HG02610 (cell line): ENCODE measurements at regions not wholly inside any gene's neighbourhood (a gene's known extent, or its start where the extent isn't known, plus 50 kb on each side); places are given as distances from the start of the nearest gene placed in this dataset.
"Not testable (repeated sequence)": the region's sequence is repeated elsewhere in the genome, so short reads cannot be mapped to it uniquely, and the experiment has no call there.

Experiments
- ATAC-seq: cut with Tn5 transposase; IDR thresholded peaks from one replicate; pipeline ENCODE4 v1.9.1; 2021; ENCODE audit warnings: mild to moderate bottlenecking, moderate library complexity; ENCODE audit not compliant: unreplicated experiment

DNA sequence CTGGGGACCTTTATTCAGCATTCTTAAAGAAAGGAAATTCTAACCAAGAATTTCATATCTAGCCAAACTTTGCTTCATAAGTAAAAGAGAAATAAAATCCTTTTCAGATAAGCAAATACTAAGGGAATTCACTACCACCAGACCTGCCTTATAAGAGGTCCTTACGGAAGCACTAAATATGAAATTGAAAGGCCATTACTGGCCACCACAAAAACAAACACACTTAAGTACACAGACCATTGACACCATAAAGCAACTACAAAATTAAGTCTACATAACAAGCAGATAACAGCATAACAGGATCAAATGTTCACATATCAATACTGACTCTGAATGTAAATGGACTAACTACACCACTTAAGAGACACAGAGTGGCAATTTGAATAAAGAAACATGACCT lies 361.4 kb upstream of the POU5F2 start:
- no peak for ATAC-seq

DNA sequence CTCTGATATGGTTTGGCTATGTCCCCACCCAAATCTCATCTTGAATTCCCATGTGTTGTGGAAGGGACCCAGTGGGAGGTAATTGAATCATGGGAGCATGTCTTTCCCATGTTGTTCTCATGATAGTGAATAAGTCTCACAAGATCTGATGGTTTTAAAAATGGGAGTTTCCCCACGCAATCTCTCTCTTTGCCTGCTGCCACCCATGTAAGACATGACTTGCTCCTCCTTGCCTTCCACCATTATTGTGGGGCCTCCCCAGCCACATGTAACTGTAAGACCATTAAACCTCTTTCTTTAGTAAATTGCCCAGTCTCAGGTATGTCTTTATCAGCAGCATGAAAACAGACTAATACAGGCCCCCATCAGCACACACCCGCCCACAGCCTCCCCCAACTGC lies 356.0 kb upstream of the POU5F2 start:
- ATAC-seq = not testable (repeated sequence)

DNA sequence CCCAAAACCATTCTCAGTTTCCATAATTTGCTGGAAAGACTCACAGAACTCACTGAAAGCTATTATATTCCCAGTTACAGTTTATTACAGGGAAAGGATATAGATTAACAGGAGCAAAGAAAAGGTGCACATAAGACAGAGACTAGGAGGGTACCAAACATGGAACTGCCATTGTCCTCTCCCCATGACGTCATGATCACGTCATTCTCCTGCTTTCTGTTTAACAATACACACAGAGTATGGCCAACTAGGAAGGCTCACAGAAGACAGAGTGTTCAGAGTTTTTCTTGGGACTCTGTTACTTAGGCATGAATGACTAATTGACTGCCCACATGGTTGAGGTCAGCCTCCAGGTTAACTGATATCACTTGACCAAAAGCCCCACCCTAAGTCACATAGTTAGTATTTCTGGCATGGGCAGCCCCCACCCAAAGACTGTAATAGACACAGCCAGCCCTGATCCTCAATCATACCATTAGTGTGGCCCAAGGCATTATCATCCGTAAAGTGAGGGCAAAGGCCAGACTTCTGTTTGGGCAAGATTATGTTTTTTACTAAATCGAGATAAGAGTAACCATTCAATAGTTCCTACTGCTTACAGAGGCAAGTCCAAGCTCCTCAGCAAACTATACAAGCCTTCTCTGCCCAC lies 353.5 kb upstream of the POU5F2 start:
- ATAC-seq = peak; percentile 33

DNA sequence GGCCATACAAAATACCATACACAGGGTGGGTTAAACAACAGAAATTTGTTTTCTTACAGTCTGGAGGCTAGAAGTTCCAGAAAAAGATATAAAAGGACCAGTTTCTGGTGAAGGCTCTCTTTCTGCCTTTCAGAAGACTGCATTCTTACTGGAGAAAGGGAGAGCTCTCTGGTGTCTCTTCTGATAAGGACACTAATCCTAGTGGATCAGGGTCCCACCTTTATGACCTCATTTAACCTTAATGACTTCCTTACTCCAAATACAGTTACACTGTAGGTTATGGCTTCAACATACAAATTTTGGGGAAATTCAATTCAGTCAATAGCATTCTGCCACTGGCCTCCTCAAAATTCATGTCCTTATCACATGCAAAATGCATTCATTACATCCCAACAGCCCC lies 351.9 kb upstream of the POU5F2 start:
- ATAC-seq = no peak

DNA sequence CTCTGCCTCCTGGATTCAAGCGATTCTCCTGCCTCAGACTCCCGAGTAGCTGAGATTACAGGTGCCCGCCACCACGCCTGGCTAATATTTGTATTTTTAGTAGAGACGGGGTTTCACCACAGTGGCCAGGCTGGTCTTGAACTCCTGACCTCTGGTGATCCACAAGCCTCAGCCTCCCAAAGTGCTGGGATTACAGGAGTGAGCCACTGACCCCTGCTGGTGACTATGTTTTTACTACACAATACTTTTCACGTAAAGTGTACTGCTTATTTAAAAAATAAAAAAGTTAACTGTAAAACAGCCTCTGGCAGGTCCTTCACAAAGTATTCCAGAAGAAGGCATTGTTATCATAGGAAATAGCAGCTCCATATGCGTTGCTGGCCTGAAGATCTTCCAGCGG lies 345.2 kb upstream of the POU5F2 start:
- ATAC-seq = not testable (repeated sequence)

DNA sequence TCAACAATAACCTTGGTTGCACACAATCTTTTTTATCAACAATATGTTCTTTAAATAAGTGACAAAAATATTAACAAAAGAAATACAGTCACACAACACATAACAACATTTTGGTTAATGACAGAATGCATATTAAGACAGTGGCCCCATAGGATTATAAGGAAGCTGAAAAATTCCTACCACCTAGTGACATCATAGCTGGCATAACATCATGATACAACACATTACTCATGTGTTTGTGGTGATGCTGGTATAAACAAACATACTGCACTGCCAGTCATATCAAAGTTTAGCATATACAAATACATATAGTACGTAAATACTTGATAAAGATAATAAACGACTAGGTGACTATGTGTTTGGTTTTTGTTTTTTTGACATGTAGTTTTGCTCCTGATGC lies 344.8 kb upstream of the POU5F2 start:
- ATAC-seq = no peak

DNA sequence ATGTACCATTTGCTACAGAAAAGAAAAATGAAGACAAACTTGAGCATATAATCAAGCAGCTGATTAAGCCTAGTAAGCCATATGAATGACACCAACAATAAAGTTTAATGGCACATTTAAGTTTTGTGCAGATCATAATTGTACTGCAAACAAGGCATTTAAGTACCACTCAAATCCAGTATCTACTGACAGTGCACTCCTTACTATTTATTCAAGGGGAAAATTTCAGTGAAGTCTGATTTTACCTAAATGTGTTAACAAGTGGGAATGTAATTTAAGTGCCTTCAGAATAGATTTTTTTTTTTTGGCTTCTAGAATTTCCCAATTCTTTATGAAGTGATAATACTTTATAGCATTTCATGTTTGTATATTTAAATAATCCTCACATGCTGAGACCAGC lies 341.0 kb upstream of the POU5F2 start:
- no peak for ATAC-seq

DNA sequence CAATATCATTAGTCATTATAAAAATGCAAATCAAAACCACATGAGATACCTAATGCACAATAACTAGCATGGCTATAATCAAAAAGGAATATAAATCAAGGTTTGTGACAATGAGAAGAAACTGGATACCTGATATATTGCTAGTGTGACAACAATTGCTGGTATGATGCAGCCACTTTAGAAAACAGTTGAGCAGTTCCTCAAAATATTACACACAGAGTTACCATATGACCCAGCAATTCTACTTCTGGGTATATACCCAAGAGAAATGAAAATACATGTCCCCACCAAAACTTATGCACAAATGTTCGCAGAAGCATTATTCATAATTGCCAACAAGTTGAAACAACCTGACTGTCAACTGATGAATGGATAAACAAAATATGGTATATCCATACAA lies 339.7 kb upstream of the POU5F2 start:
- ATAC-seq = no peak

DNA sequence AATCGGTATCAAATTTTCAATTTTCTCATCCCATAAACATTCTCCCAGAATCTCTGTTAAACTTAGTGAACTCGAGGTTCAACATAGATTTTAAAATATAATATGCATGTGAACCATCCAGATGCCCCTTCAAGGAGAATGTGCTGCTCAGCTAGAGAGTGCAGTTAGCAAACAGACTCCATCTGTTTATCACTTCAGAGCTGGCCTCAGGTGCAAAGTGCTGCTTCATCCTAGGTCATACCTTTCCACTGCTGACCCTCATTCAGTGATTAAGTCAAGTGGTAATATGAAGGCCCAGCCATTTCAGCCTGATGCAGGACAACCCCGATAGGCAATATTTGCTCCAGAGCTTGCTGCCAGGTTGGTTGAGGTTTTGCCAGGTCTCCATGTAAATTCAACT lies 339.0 kb upstream of the POU5F2 start:
- ATAC-seq = no peak

DNA sequence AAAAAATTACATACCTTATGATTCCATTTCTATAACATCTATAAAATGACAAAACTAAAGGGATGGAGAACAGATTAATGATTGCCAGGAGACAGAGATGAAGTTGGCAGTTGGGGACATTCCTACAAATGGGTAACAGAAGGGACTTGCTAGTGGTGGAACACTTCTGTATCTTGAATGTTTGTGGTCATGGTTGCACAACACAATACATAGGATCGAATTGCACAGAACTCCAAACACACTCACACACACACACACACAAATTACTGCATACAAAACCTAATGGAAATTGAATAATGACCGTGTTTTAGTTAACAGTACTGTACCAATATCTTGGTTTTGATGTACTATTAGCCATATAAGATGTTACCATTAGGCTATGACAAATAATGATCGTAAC lies 330.7 kb upstream of the POU5F2 start:
- no peak for ATAC-seq

DNA sequence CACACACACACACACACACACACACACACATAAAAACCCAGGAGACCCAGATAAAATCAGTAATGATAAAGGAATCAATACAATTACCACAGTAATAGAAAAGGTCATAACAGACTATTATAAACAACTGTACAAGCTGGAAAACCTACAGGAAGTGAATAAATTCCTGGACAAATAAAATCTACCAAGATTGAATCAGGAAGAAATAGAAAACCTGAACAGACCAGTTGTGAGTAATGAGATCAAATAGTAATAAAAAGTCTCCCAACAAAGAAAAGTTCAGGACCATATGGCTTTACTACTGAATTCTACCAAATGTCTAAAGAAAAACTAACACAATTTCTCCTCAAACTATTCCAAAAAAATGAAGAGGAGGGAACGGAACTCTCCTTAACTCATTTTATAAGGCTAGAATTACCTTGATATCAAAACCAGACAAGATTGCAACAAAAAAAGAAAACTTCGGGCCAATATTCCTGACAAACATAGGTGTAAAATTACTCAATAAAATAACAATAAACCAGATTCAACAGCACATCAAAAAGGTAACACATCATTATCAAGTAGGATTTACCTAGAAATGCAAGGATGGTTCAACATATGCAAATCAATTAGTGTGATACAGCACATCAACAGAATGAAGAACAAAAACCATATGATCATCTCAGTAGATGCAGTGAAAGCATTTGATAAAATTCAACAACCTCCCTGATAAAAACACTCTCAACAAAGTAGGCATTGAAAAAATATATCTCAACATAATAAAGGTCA lies 325.2 kb upstream of the POU5F2 start:
- ATAC-seq = no peak

DNA sequence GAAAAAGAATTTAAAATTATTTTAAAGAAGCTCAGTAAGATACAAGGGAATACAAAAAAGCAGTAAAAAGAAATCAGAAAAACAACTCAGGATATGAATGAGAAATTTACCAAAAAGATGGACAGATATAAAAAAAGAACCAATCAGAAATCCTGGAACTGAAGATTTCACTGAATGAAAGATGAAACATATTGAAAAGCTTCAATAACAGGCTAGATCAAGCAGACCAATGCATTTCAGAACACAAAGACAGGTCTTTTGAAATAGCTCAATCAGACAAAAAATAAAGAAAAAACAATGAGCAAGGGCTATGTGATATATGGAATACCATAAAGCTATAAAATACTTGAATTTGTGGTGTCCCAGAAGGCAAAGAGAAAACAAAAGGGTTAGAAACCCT lies 322.6 kb upstream of the POU5F2 start:
- no peak for ATAC-seq

DNA sequence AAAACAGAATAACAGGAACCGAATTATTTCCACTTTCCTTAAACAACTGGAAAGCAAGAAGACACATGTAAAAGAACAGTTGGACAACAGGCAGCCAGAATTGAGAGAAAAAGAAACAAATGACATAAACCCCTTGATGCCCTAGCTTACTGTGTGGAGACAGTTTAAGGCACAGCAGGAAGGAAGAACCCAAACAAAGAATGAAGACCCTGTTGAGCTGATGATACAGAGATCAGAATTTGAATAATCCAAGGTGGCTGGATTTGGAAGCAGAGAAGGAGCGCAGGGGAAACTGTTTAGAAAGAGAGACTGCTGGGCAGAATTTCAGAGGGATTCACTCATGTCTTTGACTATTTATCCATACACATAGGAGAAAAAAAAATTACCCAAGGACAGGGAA lies 316.3 kb upstream of the POU5F2 start:
- no peak for ATAC-seq

DNA sequence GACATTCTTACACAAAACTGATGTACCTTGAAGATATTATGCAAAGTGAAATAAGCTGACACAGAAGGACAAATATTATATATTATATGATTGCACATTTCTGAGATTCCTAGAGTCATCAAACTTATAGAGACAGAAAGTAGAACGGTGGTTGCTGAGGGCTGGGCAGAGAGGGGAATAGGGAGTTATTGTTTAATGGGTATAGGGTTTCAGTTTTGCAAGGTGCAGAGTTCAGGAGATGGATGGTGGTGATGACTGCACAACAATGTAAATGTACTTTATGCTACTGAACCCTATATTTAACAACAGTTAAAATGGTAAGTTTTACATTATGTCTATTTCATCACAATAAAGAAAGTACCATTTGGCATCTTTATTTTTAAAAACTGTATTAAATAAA lies 315.8 kb upstream of the POU5F2 start:
- no peak for ATAC-seq

DNA sequence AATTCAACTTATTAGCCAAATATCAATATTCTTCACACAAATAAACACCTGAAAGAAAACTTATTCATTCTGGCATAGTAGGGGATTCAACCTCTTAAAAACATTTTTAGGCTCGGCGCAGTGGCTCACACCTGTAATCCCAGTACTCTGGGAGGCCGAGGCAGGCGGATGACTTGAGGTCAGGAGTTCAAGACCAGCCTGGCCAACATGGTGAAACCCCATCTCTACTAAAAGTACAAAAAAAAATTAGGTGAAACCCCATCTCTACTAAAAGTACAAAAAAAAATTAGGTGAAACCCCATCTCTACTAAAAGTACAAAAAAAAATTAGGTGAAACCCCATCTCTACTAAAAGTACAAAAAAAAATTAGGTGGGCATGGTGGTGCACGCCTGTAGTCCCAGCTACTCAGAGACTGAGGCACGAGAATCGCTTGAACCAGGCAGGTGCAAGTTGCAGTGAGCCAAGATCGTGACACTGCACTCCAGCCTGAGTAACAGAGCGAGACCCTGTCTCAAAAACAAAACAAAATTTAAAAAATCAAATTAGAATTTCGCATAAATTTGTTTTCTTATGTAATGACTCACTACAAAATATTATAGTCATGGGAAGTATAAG lies 308.0 kb upstream of the POU5F2 start:
- peak; percentile 71 for ATAC-seq

DNA sequence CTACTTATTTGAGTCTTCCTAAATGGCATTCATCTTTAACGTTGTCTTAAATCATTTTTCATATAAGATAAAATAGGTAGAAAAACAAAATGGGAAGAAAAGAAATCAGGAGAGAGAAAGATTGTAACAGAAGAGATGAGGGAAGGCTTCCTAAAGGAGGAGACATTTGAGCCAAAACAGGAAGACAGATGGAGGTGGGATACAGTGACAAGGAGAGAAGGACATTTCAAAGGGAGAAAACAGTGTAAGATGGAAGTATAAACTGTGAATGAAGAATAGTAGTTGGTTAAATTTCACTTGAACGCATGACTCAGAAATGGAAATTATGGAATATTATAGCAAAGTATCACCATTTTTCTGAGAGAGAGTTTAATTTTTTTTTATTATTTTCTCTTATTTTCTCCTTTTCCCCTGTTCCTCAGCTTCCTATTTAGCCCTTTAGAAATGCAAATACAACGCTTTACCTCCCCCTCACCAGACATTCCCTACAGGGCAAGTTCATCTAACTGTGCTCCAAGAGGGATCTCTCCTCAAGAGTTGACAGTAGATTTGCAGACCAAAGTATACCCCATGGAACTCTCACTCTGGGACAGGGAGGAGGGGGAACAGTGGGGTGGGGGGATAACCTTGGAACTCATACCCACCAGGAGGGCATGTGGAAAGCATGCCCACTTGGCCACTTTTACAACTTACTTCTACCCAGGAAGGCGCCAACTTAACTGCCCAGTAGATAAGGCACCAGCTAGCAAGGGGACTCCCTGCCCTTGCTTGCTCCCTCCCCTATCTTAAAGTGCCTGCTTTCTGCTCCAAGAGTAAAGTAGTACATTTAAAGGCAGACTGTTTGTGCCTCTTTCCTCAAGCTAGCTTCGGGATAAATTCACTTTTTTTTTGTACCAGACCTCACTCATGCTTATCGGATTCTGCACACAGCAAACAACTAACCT lies 304.7 kb upstream of the POU5F2 start:
- no peak for ATAC-seq

DNA sequence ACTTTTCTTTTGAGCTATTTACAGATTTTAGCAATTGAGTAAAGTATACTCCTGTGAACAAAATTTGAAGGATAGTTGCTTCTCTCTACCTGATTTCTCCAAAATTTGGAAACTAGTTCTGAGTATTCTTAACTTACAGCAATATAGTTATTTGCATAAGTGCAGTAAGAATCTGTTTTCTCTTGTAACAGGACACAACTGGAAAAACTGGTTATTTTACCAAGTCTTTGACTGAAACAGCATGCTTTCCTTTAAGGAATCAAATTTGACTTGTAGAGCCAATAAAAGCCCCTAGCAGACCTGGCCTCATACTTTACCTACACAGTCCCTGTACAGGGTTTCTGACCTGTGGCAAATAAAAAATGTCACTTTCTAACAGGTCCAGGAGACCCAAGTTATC lies 301.9 kb upstream of the POU5F2 start:
- ATAC-seq = no peak

DNA sequence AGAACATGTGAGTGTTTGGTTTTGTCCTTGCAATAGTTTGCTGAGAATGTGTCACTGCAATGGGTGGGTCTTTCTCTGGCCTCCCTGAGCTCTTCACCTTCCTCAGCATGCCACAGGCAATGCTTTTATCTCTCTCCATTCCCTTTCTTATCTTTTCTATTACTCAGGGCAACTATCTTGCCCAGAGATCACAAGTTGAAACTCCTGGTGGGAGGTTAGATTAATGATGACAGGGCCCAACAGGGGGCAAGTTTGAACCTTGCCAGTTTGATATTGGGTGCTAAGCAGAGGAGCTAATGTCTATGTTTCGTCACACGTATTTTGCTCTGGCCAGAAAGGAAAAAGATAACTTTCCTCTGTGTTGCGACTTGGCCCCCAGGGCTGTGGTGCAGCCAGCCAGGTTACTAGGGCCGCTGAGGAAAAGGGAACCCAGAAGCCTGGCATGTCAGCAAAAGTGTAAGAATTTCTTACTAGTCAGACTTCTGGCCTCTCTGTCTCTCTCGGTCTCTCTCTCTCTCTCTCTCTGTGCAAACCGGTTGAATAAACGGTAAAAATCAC lies 299.3 kb upstream of the POU5F2 start:
- no peak for ATAC-seq

DNA sequence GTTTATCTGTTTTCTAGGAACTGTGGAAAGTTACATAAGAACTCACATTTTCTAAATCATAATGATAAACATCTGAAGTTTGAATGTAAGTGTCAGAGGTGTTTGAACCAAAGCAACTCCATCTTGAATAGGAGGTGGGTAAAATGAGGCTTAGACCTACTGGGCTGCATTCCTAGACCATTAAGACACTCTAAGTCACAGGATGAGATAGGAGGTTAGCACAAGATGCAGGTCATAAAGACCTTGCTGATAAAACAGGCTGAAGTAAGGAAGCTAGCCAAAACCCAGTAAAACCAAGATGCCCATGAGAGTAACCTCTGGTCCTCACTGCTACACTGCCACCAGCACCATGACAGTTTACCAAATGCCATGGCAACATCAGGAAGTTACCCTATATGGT lies 297.7 kb upstream of the POU5F2 start:
- ATAC-seq = no peak

DNA sequence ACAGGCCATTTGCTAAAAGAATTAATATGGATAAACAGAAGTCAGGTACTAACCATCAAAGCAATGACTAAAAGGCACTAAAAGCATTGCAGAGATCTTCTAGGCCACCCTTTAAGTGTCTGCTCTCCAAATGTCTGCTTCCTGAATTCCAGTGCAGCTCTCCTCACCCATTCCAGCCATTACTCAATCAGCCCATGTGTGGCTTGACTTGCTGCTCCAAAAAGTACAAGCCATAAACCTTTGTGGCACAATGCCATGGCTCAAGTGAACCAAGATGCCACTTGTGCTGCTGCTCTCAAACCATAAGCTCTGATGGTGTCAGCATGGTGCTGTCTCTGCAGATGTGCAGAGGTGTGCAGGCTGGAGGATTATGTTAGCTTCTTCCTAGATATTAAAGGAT lies 290.2 kb upstream of the POU5F2 start:
- no peak for ATAC-seq

DNA sequence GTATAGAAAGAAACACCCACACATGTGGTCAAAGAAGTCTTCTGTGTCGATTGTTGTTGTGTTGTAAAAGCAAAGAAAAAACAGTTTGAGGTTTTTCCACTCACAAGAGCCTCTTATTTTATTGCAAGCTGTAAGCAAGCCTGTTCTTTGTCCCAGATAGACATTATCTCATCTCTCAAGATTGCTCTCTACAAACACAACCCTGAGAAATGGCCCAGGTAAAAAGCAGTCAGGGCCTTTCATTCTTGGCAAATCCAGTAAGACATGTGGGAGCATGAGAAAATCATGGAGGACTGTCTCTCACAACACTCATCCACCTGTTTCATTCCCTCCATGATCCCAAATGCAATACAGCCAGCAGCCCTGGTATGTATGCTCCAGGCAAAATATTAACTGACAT lies 286.6 kb upstream of the POU5F2 start:
- no peak for ATAC-seq
